SK-N-SH treated with all-trans-retinoic acid at 6 μM for 48 hours (cell line): ENCODE measurements at regions not wholly inside any gene's neighbourhood (a gene's known extent, or its start where the extent isn't known, plus 50 kb on each side); places are given as distances from the start of the nearest gene placed in this dataset.

Experiments
- ARNTL ChIP-seq: fragments of 450-650 bp; formaldehyde crosslinking; IDR thresholded peaks from 2 replicates; pipeline ENCODE4 v1.5.0; 2020; ENCODE audit warnings: low read depth, mild to moderate bottlenecking, moderate library complexity, borderline replicate concordance
- CREB5 ChIP-seq: fragments of 250-450 bp; sonication (Bioruptor Pico); IDR thresholded peaks from 2 replicates; pipeline ENCODE4 v1.5.1; 2020; ENCODE audit warnings: low read depth, mild to moderate bottlenecking, moderate library complexity
- PATZ1 ChIP-seq: fragments of 250-450 bp; sonication (Bioruptor Pico); IDR thresholded peaks from 2 replicates; pipeline ENCODE4 v1.8.0; 2020; ENCODE audit warnings: mild to moderate bottlenecking, moderate library complexity, borderline replicate concordance
- ZFP30 ChIP-seq: fragments of 450-650 bp; formaldehyde crosslinking; IDR thresholded peaks from 2 replicates; pipeline ENCODE4 v1.5.0; 2022; ENCODE audit warnings: mild to moderate bottlenecking, moderate library complexity
- ZNF8 ChIP-seq: fragments of 450-650 bp; formaldehyde crosslinking; IDR thresholded peaks from 2 replicates; pipeline ENCODE4 v1.5.0; 2020; ENCODE audit warnings: mild to moderate bottlenecking, moderate library complexity

- no peak for TF ChIP-seq PATZ1 (CRISPR knock-in tag)
- TF ChIP-seq ZNF8 (CRISPR knock-in tag) = no peak
- TF ChIP-seq CREB5 = no peak
- no peak for TF ChIP-seq ARNTL (CRISPR knock-in tag)
- TF ChIP-seq ZFP30 (CRISPR knock-in tag) = no peak
Observed at GRCh38 chrX:139267851-139268250, 262.7 kb upstream of the F9 start.
